Right kidney (tissue), 1 donor: ENCODE measurements at regions not wholly inside any gene's neighbourhood (a gene's known extent, or its start where the extent isn't known, plus 50 kb on each side); places are given as distances from the start of the nearest gene placed in this dataset.

Experiments
- DNase-seq: peaks from one replicate; pipeline ENCODE4 v3.0.0-alpha.2; 2016

- no peak for DNase-seq
Measured at GRCh38 chr18:38330573-38330972, 765.0 kb upstream of the CELF4 start.

GRCh38 chr18:38329145-38329544, 763.5 kb upstream of the CELF4 start:
- DNase-seq: no peak

DNA sequence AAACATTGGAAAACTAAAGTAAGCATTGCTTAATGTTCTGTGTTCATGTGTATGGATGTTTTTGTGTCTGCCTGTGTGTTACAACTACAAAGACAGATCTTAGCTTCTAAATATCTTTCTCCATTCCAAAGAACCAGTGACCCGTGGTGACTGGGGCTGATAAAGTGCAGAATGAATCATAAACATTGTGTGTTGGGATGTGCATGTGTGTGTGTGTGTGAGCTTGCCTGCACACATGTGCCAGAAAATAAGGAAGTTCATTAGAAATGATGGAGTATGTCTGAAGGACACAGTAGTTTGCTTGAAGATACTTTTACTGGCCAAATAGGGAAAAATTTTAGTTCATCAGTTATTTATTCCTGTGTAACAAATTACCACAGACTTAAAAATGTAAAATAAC, 756.6 kb upstream of the CELF4 start:
- DNase-seq: no peak

DNA sequence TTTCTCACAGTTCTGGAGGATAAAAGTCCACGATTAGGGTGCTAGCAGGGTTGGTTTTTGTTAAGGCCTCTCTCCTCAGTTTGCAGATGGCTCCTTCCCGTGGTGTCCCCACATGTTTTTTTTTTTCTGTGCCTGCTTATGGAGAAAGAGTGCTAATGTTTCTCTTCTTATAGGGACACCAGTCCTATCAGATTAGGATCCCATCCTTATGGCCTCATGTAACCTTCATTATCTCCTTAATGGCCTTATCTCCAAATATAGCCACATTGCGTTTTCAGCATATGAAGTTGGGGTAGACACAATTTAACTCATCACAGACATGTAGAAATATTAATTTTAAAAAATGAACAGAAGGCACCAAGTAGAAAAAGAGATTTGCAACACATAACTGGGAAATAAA, 755.7 kb upstream of the CELF4 start:
- no peak for DNase-seq

GRCh38 chr18:38318416-38318815, 752.8 kb upstream of the CELF4 start:
- DNase-seq: no peak

DNA sequence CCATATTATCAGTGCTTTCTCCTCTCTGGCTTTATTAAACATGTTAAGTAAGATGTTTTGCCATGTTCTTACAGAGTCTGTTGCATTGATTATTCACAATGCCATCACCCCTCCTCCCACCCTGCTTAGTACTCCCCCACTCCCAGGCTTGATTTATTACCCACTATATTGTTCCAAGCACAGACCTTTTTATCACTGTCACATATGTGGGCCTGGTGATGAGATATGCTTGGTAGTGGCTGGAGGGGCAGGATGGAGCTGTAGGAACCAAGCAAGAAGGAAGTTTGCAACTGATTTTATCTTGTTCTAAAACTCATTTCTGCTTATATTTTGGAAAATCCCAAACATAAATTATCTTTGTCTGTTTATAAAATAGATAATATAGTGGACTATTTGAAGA, 748.2 kb upstream of the CELF4 start:
- no peak for DNase-seq

GRCh38 chr18:38312532-38312931, 746.9 kb upstream of the CELF4 start:
- no peak for DNase-seq

GRCh38 chr18:38310936-38311335, 745.3 kb upstream of the CELF4 start:
- no peak for DNase-seq

DNA sequence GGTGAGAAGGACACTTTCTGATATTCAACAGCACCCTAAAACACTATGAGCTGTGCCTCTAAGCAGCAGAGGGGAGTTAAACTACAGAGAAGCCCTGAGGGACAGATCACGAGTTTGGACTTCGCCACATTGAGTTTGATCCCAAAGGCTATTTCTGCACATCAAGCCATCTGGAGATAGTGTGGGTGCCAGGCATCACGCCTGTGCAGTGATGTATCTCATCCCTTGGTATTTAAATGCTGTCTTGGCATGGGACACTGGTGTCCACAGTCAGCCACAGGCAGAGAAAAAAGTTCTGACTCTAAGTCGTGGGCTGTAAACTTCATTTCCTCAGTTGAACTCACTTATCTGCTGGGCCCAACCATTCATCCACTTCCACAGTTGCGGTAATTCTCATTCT, 742.3 kb upstream of the CELF4 start:
- no peak for DNase-seq

DNA sequence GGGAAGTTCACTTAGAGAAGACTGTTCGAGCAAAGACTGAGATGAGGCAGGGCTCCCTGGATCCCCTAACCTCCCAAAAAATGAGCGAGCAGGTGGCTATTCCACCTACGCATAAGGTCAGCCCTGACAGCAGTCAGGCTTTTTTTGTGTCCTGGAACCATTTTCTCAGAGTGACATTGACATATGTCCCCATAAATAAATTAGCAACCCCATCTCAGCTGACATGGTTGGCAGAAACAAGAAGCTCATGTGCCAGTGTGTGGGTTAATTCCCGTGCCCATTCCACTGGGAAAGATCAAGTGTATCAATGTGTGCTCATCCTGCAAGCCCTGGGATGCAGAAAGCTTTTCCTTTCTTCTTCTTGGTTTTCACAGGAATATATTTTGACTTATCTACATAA, 740.4 kb upstream of the CELF4 start:
- DNase-seq: no peak

- DNase-seq: no peak
Measured at GRCh38 chr18:38301621-38302020, 736.0 kb upstream of the CELF4 start.

DNA sequence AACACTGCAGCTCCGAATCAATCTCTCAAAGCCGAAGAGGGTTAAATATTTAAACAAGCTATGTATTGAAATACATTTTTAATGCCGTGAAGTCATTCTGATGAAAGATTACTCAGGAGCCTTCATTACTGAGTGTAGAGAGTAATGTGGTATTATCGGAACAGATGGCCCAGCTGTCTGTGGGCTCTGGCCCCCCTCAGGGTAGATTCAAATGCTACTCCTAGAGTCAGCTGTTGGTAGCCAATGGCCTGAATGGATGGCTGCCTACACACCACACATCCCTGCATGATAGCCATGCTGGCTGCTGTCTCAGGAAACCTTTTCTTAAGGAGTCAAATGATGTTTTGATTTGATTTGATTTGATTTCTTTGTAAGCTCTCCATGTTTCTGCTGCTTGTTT, 732.3 kb upstream of the CELF4 start:
- DNase-seq: no peak

GRCh38 chr18:38290229-38290628, 724.6 kb upstream of the CELF4 start:
- no peak for DNase-seq

- DNase-seq: no peak
Measured at GRCh38 chr18:38284972-38285371, 719.4 kb upstream of the CELF4 start.

DNA sequence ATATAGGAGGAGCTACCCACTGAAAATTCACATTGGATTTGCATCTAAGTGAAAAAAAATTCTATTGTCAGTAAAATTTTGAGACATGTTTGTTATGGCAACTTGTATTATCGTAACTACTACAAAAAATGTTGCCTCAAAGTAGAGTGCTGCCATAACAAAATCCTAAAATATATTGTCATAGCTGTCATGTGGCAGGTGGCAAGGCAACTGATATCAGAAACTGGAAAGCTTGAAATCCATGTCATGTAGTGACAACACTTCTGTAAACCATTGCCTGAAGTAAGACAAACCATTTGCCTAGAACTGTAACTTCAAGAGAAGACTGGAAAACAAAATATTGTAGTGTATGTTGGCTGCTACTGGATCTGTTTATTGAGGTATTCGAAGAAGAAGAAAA, 697.5 kb upstream of the CELF4 start:
- no peak for DNase-seq

DNA sequence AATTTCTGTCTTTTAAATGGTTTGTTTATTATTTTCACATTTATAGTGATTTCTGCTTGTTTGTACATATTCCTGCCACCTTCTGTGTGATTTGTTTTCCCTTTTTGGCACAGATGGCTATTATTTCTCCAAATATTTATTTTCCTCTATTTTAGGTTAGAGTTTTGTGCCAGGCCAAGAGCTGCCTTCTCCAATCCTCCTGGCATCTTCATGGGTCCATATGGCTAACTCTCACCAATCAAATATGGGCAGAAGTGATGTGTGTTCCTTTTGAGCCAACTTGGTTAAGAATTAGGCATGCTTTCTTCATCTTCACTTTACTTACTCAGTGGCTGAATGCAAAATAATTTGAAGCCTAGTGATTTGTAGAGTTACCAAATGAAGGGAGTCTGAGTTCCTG, 697.1 kb upstream of the CELF4 start:
- no peak for DNase-seq

DNA sequence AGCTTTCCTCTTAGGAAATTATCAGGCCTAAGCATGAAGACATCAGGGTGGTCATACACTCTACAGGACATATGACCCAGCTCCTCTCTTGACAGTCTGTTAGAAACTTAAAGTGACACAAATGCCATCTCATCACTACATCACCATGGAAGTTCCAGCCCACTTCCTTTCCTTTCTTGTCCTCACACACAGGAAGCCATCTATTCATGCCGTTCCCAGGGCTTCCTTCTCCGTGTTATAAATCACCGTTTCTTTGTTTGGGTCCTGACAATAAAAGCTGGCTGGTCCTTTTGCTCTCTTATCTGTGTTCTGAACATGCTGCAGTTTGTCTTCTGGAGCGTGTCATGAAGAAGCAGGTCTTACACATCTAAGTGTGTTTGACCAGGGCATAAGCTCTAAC, 692.1 kb upstream of the CELF4 start:
- no peak for DNase-seq

DNA sequence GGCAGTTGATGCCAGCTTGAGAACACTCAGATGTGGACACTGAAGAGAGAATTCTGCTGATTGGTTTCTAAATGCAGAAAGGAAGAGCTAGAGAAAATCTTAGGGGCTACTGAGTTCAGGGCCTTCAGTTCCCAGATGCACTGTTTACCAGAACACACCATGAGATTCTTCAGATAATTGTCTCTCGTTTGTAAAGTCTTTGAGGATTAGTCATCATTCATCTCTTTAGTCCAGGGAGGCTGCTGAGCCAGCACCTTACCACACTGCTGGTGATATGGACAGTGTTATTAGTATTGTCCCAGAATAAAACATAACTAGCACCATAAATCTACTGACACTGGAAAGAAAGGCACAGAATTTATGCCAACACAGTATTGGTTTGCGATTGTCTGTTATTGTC, 690.8 kb upstream of the CELF4 start:
- no peak for DNase-seq

DNA sequence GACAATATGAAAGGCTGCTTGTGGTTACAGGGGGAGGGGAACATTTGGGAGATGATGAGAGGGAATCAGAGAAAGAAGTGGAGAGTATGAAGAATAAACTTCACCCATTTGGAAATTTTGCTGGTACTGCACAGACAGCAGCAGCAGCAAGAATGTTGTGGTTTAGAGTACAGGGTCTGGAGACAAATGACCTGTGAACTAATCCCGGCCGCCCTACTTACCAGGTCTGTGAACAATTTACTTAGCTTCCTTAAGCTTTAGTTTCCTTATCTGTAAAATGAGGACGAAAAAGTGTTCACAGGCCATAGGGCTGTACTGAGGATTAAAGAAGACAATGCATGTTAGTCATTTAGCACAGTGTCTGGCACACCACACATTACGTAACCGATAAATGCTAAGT, 685.4 kb upstream of the CELF4 start:
- DNase-seq: no peak

DNA sequence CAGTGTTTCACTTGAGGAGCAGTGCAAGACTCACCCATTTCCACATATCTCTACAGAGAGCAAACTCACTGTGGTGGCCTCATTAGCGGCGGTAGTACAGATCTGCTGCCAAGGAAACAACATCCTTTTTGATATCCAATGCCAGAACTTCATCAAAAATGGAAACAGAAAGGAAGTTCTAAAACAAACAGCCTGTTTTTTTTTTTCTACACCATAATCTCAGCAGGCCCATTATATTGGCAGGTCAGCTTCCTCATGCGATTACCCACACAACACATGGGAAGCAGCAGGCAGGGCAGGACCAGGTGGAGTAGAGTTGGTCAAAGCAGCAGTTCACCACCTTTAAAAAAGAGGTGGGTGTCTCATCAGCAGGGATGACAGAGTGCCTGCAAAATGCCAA, 678.9 kb upstream of the CELF4 start:
- DNase-seq: no peak

- no peak for DNase-seq
Measured at GRCh38 chr18:38243291-38243690, 677.7 kb upstream of the CELF4 start.

- DNase-seq: no peak
Measured at GRCh38 chr18:38241736-38242135, 676.1 kb upstream of the CELF4 start.

GRCh38 chr18:38241216-38241615, 675.6 kb upstream of the CELF4 start:
- no peak for DNase-seq

GRCh38 chr18:38239606-38240005, 674.0 kb upstream of the CELF4 start:
- no peak for DNase-seq

DNA sequence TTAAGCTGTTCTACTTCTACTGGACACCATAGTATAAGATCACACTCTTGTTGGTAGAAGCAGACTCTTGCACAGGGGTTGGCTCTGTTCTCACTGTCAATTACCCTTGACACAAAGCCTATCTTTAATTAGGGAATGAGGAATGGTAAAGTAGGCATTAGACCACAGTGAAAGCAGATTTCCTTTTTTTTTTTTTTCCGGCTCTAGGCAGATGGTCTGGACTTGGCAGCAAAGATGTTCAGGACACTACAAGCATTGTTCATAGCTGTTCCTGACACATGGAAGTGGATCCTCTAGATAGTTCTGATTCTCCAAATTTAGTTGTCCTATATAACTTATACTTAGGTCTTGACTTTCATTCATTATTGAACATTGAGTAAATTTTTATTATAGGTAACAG, 672.2 kb upstream of the CELF4 start:
- DNase-seq: no peak
